Renal cortical epithelial cell (primary cell): ENCODE measurements at regions not wholly inside any gene's neighbourhood (a gene's known extent, or its start where the extent isn't known, plus 50 kb on each side); places are given as distances from the start of the nearest gene placed in this dataset.

ENCODE experiments used
- DNase-seq: peaks from one replicate; pipeline ENCODE4 v3.0.0-alpha.2; 2011; ENCODE audit warnings: low read depth

DNA sequence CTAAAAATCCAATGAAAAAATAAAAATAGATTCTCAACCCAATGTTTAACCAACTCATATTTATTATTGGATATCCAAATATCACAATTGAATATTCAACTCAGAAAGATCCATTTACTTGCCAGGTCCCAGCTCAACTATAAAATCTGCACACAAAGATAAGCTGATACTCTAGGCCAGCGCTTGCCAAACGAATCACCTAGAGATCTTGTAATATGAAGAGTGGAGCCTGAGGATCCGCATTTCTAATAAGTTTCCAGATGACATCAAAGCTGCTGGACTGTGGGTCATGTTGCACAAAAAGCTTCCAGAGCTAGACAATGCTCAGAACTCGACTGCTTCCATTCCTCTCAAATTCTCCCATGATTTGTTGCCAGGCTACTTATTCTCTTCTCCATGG is 51.7 kb upstream of the HSF2 start:
- no peak for DNase-seq
